Kidney capillary endothelial cell (primary cell): ENCODE measurements at regions not wholly inside any gene's neighbourhood (a gene's known extent, or its start where the extent isn't known, plus 50 kb on each side); places are given as distances from the start of the nearest gene placed in this dataset.
A peak's percentile ranks its signal among the peaks of the same experiment; 100 is the strongest.

Experiments
- DNase-seq: peaks from one replicate; pipeline ENCODE4 v3.0.0-alpha.2; 2018; ENCODE audit warnings: low spot score

DNA sequence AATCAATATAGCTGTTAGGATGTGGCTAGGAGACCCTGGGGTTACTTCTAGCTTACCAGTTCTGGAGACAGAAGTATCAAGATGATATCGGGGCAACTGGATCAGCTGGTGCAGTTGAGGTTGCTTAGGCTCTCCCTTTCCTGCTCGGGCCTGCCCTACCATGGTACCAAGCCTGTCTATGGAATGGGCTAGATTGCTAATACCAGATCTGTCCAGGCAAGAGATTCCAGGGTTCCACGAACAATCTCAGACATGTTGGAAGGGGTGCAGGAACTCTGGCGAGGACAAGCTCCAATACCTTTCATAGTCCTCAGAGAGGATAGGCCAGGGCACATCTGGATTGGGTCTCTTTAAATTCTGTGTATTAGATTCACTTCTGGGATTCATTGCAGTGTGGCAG, 53.8 kb downstream of the ADM start:
- DNase-seq = no peak

DNA sequence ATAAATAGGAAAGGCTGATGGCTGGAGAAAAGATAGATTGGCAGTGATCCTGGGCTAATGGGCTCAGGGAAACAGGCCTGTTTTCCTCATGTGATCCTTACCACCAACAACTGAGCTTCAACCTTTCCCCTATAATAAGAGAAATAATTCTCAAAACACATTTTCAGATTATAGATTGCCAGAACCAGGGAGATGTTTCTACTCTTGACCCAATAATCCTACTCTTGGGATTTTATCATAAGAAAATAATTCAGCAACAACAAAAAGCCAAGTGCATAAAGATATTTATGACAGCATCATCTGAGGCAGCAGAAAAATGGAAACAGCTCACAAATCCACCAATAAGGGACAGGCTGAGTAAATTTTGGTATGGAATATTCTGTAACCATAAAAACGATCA, 54.3 kb downstream of the ADM start:
- no peak for DNase-seq

- no peak for DNase-seq
These were observed 56.0 kb downstream of the ADM start for GRCh38 chr11:10360835-10361234.

- no peak for DNase-seq
These were observed 60.2 kb downstream of the ADM start for GRCh38 chr11:10365045-10365444.

- peak; percentile 90 for DNase-seq
These were observed 61.9 kb downstream of the ADM start for GRCh38 chr11:10366568-10367331.

GRCh38 chr11:10371926-10372641, 67.2 kb downstream of the ADM start:
- DNase-seq = no peak

GRCh38 chr11:10373340-10373739, 68.5 kb downstream of the ADM start:
- no peak for DNase-seq

DNA sequence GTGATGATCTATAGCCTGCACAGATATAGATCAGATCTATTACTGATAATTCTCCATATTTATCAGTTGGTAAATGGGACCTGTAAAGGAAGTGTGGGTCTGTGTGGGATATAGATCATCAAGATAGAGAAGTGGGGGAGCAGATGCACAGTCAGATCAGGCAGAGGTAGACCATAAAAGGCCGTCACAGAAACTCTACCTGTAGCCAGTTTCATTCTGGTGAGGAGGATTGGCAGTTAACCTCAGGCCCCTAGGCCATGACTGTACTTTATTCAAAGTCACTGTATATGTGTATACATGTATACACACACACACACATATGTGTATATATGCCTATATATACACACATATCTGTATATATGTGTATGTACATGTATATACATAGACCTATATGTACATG, 69.1 kb downstream of the ADM start:
- no peak for DNase-seq

DNA sequence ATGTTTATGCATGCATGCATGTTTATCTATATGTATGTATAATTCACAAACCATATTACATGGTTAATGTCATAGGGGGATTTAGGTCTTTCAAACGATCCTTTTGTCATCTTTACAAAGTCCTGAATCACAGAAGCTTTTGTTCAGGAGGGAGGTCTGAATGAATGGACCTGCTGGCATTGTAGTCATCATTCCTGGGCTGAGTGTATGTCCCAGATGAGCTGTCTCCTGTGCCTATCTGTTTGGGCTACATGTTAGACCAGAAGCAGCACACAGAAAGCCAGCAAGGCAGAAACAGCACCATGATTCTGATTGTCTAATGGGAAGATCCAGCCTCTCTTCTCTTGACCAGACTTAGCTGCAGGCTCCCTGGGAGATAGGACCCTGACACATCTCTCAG, 69.5 kb downstream of the ADM start:
- no peak for DNase-seq

DNA sequence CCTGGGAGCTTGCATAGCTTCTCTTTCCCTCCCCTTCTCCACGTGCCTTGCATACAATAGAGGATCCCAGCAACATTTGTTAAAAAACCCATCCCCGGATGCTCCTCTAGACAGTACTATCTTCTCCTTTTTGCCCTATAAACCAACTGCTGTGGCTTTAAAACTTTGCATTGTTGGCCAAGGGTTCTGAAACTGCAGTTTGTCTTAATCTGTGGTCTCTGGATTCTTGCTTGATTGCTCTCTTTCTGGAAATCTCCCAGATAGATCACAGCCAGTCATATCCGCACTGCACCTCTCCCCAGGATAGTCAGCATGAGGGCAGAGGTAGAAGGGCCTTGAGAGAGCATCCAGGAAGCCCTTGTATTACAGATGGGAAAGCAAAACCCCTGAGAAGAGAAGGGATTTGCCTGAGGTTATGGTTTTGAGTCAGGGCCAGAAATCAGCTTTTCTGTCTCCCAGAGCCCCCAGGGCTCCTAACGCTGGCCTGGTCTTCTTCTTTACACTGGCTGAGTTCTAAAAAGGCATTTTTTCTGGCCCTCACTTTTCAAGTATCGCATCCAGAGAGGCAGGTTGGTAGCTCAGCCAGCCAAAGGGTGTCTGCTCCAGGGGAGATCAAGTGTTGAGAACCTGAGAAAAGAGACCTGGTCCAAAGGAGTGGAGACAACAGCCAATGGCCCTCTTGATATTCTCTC, 70.6 kb downstream of the ADM start:
- DNase-seq = no peak

GRCh38 chr11:10376061-10376460, 71.2 kb downstream of the ADM start:
- no peak for DNase-seq

DNA sequence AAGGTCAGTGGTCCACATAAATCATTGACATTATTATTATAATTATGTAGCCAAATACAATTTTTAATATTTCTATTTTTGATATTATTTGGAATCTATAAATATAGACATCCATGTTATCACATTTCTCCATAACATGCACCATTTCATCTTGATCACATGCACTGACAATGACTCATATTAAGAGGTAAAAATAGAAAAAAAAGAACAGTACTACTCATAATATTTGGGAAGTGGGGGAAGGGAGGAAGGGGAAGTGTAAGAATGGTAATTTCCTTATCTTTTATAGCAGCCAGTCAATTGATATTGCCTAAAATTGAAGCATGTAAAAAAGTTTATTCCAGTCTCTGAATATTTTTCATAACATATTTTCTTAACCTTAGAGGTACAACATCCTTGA, 72.3 kb downstream of the ADM start:
- peak; percentile 64 for DNase-seq

- DNase-seq = no peak
These were observed 73.5 kb downstream of the ADM start for GRCh38 chr11:10378362-10378761.

DNA sequence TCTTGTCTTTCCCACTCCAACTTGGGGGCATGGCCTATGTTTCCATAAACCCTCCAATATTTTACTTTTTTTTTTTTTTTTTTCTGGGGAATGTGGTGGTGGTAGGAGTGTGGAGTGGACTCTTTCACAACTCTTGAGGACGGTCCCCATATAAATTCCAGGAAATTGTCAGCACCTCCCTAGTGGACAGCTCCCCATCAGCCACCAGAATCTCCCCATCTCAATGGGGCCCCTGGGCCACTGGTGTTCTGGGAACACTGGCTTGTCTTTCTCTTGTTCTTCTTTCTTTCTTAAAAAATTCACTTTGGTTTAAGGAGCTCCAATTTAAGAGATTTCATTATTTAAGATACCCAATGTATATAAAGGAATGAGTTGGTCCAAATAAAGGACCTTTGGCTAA, 74.1 kb downstream of the ADM start:
- DNase-seq = no peak

DNA sequence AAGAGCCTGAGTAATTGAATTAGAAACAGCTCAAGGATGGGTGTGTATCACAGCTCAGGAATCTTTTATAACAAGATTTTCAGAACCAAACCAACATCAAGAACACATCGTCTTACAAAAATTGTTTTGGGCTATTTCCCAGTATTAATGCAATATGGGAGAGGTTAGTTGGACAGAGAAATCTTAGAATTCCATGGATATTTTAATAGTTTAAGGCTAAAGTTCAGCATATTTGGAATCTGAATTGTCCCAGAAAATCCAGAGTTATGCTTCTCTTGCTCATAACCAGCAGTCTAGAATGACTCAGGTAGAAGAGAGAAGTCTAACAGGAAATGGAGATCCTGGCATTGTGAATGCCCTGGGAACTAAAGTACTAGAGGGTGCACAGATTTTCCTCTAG, 74.6 kb downstream of the ADM start:
- DNase-seq = no peak

DNA sequence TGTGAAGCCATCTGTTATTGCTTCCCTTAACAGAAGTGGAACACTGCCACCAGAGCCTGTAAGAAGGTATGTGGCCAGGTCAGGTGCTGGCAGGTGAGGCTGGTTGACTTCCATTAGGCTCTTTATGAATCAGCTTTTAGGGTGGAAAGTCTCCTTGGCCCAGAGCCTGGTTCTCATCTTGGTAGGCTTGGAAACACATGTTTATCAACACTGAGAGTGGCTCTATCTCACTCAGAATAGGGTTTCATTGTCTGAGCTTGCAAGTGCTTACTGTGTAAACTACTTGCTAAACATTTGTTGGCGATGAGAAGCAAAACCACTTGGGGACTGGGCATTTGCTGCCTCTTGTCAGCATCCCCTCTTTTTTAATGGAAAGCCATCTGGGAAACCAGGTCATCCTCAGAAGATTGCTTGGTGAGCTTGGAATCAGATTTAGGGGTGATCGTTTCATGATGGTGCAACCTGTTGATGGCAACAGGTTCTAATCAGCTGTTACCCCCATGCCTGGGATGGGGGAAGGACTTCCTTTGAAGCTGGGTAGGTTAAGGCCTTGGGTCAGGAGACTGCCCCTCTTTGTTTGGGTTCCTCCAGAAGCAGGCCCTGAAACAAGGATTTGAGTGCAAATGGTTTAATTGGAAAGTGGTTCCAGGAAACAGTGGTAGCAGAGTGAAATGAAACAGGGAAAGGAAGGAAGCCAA, 75.0 kb upstream of the AMPD3 start:
- DNase-seq = no peak

- DNase-seq = no peak
These were observed 74.1 kb upstream of the AMPD3 start for GRCh38 chr11:10380921-10381320.

- no peak for DNase-seq
These were observed 73.3 kb upstream of the AMPD3 start for GRCh38 chr11:10381736-10382135.

GRCh38 chr11:10382518-10382917, 72.5 kb upstream of the AMPD3 start:
- DNase-seq = no peak

- DNase-seq = no peak
These were observed 69.4 kb upstream of the AMPD3 start for GRCh38 chr11:10385696-10386095.

GRCh38 chr11:10386361-10386760, 68.7 kb upstream of the AMPD3 start:
- no peak for DNase-seq

DNA sequence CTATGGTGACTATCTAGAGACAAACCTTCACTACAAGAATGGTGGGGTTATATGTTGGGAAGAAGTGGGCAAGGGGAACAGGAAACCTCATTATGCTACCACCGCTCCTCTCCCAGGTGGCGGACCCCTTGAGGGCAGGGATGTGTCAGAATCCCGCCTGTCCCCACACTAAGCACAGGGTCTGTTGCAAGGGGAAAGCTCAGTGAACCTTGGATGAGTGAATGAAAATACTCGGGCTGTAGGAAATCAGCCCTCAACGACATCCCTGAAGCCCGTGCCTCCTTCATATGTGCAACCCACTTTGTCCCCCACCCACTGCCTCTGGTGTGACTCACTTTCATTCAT, 68.2 kb upstream of the AMPD3 start:
- DNase-seq = no peak
